HG03108 (cell line): ENCODE measurements at regions not wholly inside any gene's neighbourhood (a gene's known extent, or its start where the extent isn't known, plus 50 kb on each side); places are given as distances from the start of the nearest gene placed in this dataset.

Experiments
- ATAC-seq: cut with Tn5 transposase; IDR thresholded peaks from one replicate; pipeline ENCODE4 v1.9.1; 2021; ENCODE audit warnings: moderate library complexity; ENCODE audit not compliant: unreplicated experiment

DNA sequence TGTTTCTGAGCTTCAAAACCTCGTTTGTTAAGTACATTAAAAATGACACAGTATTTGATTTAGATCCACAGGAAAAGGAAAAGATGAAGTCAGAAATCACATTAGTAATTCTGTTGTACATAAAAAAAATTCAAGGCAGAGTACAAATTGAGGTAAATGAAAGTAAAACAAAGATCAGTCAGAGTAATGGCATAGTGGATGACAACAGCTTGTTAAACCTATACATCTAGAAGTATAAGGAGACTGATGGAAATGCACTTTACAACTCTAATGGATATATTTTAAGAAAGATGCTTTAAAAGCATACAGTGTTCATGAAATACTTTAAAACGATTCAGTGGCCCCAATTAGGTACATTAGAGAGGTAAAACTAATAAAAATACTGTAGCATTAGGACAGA, 631.3 kb upstream of the SEMA6A start:
- ATAC-seq, result no peak

DNA sequence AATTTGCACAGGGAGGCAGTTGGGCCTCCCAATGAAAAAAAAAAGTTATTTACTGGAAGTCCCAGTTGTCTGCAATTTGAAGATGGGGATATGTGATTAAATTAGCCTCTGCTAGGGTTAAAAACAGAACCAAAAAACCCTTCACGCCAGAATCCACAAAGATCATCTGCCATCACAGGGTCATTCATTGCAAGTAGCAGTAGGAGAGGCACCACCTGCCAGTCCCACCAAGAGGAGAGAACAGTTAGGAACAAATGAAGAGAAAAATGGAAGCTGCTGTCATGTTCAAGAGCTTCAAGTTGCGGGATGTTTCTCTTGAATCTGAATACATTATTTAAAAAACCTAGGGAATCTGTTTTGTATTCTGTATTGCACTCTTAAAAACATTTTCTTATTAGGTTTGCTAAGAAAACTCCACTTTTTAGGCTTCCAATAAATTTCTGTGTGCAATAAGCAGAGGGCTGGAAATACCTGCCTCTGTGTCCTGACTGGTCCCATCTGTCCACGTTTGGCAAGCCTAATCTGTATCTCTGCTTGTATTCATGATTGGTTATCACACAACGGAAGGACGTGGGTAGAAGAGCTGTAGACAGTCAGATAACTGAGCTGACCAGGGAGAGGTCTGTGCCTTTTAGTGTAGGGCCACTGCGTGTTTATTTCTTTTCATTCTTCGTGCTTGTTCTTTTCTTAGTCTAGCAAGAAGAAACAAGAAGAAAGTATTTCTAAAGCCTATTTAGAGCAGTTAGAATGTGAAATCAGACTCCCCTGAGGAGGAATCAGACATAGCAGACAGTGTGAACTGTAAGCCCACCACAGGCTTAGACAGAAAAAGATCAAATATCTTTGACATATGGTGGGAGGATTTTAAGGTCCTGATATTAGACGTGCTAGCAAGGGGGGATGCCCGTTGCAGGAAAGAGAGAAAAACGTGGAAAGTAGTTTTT, 630.6 kb upstream of the SEMA6A start:
- ATAC-seq, result no peak

DNA sequence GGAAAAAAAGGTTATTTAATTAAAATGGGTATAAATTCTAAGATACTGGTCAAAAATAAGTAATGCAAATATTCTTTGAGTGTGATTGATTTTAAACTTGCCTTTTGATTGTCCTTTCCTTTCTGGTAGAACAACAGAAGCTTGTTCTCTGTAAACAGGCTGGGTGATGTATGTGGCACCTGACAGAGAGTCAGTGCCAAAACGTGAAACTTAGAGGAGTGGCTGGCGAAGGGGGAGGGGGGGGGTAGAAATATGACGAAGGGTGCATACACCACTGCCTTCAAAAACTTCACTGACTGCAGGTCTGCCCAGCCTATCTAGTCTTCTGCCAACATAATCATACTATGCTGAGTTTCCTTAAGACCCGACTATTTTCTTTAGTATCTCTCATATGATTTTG, 629.8 kb upstream of the SEMA6A start:
- ATAC-seq, result no peak

- ATAC-seq, result no peak
These were observed 629.0 kb upstream of the SEMA6A start for GRCh38 chr5:117203584-117203983.

DNA sequence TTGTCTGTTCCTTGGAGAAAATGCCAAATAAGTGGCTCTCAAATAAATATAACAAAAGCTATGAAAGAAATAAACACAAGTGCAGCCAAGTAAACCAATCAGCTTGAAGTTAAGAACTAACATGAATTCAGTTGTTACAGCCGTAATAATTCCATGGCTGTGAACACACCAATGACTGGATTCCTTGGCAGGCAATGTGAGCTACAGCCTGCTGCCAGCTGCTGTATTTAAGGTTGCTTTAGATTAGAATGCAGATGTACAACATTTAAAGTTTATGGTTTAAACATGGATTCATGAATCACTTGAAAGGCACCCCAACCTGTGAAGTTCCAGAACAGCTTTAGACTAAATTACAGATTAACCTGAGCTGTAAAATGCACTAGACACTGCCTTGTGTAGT, 626.4 kb upstream of the SEMA6A start:
- no peak for ATAC-seq

GRCh38 chr5:117195076-117195475, 620.5 kb upstream of the SEMA6A start:
- no peak for ATAC-seq

- no peak for ATAC-seq
These were observed 616.6 kb upstream of the SEMA6A start for GRCh38 chr5:117191251-117191650.

DNA sequence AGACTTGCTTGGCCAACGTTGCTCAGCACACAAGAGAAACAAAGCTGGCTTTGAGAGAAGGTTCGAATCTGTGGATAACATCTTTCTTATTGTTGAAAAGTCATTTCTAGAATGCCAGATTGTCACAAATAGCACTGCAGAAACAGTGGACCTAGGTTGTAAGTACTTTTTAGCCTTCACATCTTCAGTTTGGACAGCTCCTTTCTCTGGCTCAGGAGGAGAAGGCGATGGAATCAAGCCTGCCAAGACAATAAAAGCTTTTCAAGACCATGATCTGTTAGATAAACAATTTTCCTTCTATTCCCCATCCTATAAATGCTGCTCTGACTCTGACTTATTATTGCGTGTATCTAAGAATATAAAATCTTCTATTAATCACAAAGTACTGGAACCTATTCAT, 615.2 kb upstream of the SEMA6A start:
- ATAC-seq, result no peak

DNA sequence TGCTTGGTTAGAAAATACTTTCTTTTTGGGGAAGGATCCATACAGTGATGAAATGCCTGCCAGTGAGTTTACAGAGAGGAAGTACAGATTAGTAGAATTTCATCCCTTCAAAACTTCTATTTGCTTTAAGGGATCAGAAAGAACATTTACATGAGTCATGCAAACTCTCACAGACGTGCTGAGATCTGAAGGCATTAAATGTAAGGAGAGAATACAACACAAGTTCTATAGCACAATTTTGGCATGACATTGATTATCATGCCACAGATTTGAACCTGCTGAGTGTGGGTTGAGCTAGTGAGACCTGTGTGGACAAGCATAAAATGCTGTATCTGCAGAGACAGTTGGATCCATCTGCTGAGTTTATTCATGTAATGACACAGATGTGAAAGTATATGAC, 613.6 kb upstream of the SEMA6A start:
- no peak for ATAC-seq

- ATAC-seq, result no peak
These were observed 612.1 kb upstream of the SEMA6A start for GRCh38 chr5:117186751-117187150.

DNA sequence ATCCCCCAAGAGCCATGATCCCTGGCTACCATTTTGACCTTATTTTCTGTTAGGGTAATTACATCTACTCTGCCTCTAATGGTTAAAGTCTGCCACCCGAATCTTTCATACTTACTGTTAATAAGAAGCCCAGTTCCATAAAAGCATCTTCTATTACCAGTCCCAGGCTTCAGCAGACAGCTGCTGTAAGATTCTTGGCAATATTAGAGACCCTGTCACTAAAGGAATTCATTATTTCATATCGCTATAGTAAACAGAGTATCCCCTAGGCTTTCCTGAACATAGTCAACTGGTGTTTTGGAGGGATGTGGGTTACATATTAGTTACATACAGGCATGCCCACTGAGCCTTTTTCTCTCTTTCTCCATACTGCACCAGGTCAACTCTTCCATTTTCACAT, 608.7 kb upstream of the SEMA6A start:
- no peak for ATAC-seq

DNA sequence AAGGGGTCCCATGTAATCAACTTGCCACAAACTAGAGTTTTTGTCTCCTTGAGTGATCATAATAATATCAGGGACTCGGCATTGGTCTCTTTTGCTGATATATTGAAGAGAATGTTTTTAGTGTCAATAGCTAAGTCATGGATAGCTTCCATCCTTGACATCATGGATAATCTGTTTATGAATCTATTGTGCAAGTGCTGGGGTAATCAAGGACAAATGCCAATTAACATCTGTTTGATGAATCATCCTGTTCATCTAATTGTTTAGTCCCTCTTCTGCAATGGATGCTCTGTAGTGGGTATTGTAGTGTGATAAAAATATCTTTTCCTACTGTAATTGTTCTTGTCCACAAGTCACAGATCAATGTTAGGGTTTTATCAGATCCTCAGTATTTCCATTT, 607.5 kb upstream of the SEMA6A start:
- ATAC-seq, result no peak

GRCh38 chr5:117177302-117177701, 602.7 kb upstream of the SEMA6A start:
- ATAC-seq, result no peak

DNA sequence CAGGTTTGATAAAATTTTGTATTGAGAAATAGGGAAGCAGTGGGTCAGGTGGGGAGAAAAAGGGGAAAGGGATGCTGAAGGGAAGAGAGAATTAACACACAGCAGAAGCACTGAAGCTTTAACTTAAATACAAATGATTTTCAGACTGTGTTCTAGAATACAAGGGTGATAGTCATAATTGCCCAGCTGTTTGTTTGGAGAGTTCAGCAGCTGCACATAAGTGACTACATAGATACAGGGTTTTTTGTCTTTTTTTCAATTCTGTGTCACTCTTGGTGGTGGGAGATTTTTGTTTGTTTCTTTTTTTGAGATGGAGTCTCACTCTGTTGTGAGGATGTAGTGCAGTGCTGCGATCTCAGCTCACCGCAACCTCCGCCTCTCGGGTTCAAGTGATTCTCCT, 590.4 kb upstream of the SEMA6A start:
- no peak for ATAC-seq

DNA sequence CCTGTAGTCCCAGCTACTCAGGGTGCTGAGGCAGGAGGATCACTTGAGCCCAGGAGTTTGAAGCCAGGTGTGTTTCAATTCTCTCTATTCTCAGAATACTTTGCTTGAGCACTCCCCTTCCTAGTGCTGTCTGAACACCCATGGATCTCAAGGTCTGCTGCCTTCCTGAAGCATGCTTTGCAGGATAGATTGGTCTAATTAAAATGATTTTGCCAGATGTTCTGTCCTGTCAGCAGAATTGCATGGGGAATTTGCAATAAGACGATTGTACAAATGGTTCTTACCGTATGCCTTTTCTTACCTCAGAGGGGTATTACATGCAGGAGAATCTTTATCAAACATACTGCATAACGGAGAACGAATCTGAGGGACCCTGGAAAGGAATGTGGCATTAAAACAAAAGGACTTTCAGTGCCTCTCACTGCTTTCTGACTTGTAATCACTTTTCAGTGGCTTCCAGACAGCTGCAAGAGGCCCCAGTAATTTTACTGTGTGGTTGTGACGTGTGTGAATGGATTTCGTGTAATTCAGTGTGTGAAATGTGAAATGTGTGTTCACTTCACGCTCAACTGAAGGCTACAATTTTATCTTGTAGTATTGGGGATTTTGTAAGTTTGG, 587.2 kb upstream of the SEMA6A start:
- ATAC-seq, result no peak

DNA sequence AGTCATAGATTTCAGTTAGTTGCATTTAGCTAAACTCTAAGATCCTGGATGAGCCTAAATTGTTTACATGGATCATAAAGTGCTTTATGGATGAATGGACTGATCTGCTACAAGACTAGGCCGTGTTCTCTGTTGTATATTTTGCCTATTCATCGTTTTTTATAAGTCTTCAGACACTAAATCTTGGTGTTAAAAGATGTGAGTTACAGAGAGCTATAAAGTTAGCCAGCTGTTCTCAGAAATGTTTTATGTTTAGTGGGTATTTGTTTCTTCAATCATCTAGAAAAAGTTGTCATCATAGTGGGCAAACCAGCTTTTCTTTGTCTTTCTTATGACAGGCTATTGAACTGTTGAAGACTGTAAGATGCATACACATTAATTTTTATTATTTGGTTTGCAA, 585.8 kb upstream of the SEMA6A start:
- no peak for ATAC-seq

- no peak for ATAC-seq
These were observed 574.7 kb upstream of the SEMA6A start for GRCh38 chr5:117149312-117149711.

DNA sequence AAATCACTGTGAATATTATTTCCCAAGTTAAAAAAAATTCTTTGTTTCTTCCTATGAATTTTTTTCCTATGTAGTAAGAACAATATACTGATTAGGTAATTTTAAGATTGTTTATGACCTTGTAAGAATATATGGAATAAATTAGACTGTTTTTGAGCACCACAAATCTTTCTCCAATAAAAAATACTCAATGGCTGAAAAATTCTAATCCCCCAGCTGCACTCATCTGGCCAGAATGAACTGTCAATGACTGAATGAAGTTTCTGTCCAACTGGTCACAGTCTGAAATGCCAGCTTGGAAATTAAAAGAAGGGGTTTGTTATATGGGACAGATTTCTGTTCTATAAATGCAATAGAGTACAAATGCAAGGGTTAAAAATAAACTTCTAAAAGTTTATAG, 569.5 kb upstream of the SEMA6A start:
- no peak for ATAC-seq

GRCh38 chr5:117143406-117143805, 568.8 kb upstream of the SEMA6A start:
- ATAC-seq, result no peak

GRCh38 chr5:117138523-117138922, 563.9 kb upstream of the SEMA6A start:
- no peak for ATAC-seq

DNA sequence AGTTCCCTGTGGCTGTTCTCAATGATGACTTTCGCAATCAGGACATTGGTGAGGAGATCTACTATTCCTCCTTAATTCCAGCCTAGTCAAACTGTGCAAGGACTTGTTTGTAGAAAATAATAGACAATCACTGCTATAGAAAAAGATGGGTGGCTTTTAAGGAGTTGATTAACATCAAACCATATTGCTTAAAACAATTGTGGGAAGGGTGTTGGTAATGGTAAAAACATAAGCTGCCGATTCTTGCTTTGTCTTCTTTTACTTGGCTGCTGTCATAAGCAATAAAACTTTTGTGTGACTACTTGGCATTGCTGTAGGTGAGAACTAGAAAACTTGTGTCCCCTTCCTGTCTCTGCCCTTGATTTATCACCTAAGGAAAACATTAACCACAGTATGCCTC, 561.2 kb upstream of the SEMA6A start:
- ATAC-seq, result no peak

DNA sequence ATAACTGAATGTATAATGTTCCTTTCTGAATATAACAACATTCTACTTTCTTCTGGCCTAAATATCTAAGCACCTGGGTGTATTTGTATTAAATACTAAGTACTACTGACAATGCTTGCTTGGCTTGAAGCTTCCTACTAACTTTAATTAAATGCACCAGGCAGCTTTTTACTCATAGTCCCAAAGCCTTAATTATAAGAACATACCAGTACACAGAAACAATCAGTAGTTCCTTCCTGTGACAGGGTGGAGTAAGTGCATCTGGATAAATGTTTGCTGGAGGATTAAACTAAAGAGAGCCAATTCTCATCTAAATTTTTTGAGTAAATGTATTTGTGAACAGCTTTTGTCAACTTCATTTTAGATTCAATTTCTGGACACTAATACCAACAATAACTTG, 558.6 kb upstream of the SEMA6A start:
- no peak for ATAC-seq

DNA sequence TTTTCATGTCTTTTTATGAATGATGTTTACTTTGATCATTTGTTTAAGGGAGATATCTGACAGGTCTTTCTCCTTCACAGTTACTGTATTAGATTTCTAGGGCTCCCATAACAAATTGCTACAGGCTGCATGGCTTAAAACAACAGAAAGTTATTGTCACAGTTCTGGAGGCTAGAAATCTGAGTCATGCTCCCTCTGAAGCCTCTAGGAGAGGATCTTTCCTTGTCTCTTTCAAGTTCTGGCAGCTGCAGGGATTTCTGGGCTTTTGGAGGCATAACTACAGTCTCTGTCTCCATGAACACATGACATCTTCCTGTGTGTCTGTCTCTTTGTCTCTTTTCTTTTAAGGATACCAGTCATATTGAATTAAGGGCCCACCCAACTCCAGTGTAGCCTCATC, 557.3 kb upstream of the SEMA6A start:
- no peak for ATAC-seq
